ENCODE measurements at regions not wholly inside any gene's neighbourhood (a gene's known extent, or its start where the extent isn't known, plus 50 kb on each side); places are given as distances from the start of the nearest gene placed in this dataset.

DNA sequence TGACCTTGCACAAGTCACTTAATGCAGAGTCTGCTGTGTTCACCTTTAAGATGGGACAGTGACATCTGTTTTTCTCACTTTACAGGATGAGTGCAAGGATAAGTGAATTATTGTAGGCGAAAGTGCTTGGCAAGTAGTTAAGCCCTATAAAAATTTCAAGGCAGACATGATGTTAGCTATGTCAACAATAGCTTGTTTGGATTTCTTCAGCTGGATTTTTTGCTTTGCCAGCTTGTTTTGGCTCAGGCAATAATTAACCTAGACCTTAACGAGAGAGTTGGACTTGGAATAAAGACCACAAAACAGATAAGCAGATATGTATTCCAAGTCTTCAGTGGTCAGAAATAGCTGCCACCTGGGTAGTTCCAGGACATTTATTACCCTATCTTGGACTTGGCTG is 255.2 kb downstream of the ARL4A start:
- H3K36me3 ChIP-seq = no peaks in the 10 kb centered on the region
- H3K27me3 ChIP-seq = no peaks in the 10 kb centered on the region
- intact Hi-C loops (cut with DNase I) = no loop called here
- no peak overlapping the region for H3K4me3 ChIP-seq
- ATAC-seq (no peak), DNase-seq (no peak)
- TF ChIP-seq, protein P1, sequence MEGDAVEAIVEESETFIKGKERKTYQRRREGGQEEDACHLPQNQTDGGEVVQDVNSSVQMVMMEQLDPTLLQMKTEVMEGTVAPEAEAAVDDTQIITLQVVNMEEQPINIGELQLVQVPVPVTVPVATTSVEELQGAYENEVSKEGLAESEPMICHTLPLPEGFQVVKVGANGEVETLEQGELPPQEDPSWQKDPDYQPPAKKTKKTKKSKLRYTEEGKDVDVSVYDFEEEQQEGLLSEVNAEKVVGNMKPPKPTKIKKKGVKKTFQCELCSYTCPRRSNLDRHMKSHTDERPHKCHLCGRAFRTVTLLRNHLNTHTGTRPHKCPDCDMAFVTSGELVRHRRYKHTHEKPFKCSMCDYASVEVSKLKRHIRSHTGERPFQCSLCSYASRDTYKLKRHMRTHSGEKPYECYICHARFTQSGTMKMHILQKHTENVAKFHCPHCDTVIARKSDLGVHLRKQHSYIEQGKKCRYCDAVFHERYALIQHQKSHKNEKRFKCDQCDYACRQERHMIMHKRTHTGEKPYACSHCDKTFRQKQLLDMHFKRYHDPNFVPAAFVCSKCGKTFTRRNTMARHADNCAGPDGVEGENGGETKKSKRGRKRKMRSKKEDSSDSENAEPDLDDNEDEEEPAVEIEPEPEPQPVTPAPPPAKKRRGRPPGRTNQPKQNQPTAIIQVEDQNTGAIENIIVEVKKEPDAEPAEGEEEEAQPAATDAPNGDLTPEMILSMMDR (IDR thresholded peaks at IDR 0.05) = no peak
- peaks cover 0 to 12% (median 5%) of the 10 kb centered on the region in 9 donors for H3K4me1 ChIP-seq
- H3K9me3 ChIP-seq = peaks cover 0 to 18% (median 0%) of the 10 kb centered on the region in 11 donors
- 22 to 26% methylated on average over 2 of the region's 2 CpGs for WGBS, 2 donors
- no peak overlapping the region for H3K27ac ChIP-seq

DNA sequence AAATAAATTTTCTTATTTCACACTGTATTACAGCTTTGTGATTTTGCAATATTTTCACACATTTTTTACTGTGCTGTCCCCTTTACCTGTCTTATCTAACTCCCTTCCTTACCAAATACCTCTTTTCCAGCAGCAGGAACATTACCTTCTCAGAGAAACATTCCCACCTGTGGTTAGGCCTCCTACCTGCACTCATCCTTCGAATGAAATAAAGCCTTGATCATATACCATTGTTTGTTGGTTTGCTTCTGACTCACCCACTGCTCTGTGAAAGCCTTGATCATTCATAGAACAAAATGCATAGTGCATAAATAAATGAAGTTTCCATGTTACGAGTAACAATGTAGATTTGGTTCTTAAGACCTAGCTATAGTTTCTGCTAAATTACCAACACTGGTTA is 256.3 kb downstream of the ARL4A start:
- 90 to 92% methylated on average over 2 of the region's 2 CpGs for WGBS, 2 donors
- Histone ChIP-seq H3K9me3 (peaks cover 0 to 11% (median 0%) of the 10 kb centered on the region in 11 donors), H3K4me3 (no peak overlapping the region), H3K27me3 (no peaks in the 10 kb centered on the region), H3K4me1 (peaks cover 0 to 12% (median 5%) of the 10 kb centered on the region in 9 donors), H3K36me3 (no peaks in the 10 kb centered on the region), H3K27ac (no peak overlapping the region)
- intact Hi-C loops (cut with DNase I) = no loop called here
- TF ChIP-seq, protein P1 (IDR thresholded peaks at IDR 0.05) = no peak
- DNase-seq (no peak), ATAC-seq (no peak)

GRCh38 chr7:12945901-12946300 is 258.5 kb downstream of the ARL4A start:
- WGBS, 2 donors = 73 to 83% methylated on average over 2 of the region's 2 CpGs
- no peaks in the 10 kb centered on the region for H3K27me3 ChIP-seq
- ATAC-seq (no peak), DNase-seq (no peak)
- H3K36me3 ChIP-seq = no peaks in the 10 kb centered on the region
- H3K4me1 ChIP-seq = peaks cover 0 to 12% (median 5%) of the 10 kb centered on the region in 9 donors
- intact Hi-C loops (cut with DNase I) = no loop called here
- no peak overlapping the region for H3K4me3 ChIP-seq
- TF ChIP-seq, protein P1 (IDR thresholded peaks at IDR 0.05) = no peak
- H3K9me3 ChIP-seq = no peaks in the 10 kb centered on the region
- no peak overlapping the region for H3K27ac ChIP-seq

GRCh38 chr7:12947465-12947864 is 260.0 kb downstream of the ARL4A start:
- 85 to 89% methylated on average over 5 of the region's 5 CpGs for whole genome bisulfite sequencing, 2 donors
- no peak overlapping the region for H3K4me3 ChIP-seq
- H3K27ac ChIP-seq = no peak overlapping the region
- DNase-seq (no peak), ATAC-seq (no peak)
- no peaks in the 10 kb centered on the region for H3K36me3 ChIP-seq
- H3K9me3 ChIP-seq = no peaks in the 10 kb centered on the region
- no peaks in the 10 kb centered on the region for H3K27me3 ChIP-seq
- intact Hi-C loops (cut with DNase I) = no loop called here
- TF ChIP-seq, protein P1 (IDR thresholded peaks at IDR 0.05) = no peak
- H3K4me1 ChIP-seq = peaks cover 0 to 10% (median 2%) of the 10 kb centered on the region in 9 donors

Data from heart right ventricle (tissue), 16 donors.